Type B pancreatic cell (in vitro differentiated cells): ENCODE measurements at regions not wholly inside any gene's neighbourhood (a gene's known extent, or its start where the extent isn't known, plus 50 kb on each side); places are given as distances from the start of the nearest gene placed in this dataset.

Source experiments
- DNase-seq: peaks from one replicate; pipeline ENCODE4 v3.0.0; 2021; ENCODE audit warnings: mixed read lengths; ENCODE audit not compliant: unreplicated experiment; ENCODE audit errors: extremely low spot score
- H3K27ac Mint-ChIP-seq: 2 replicates; pipeline ENCODE4 v1.8.0; 2021; ENCODE audit warnings: mild to moderate bottlenecking, mixed read lengths
- H3K27me3 Mint-ChIP-seq: 2 replicates; pipeline ENCODE4 v1.8.0; 2021; ENCODE audit warnings: mixed read lengths
- H3K36me3 Mint-ChIP-seq: 2 replicates; pipeline ENCODE4 v1.8.0; 2021; ENCODE audit warnings: mixed read lengths
- H3K4me1 Mint-ChIP-seq: one replicate; pipeline ENCODE4 v1.8.0; 2021; ENCODE audit warnings: mixed read lengths; ENCODE audit not compliant: unreplicated experiment
- H3K4me3 Mint-ChIP-seq: 2 replicates; pipeline ENCODE4 v1.8.0; 2021; ENCODE audit warnings: mild to moderate bottlenecking, mixed read lengths
- H3K9me3 Mint-ChIP-seq: 2 replicates; pipeline ENCODE4 v1.8.0; 2021; ENCODE audit warnings: mixed read lengths
- TF ChIP-seq, protein P1 (sequence below): fragments of 200-600 bp; sonication (generic); conservative IDR thresholded peaks from 2 replicates; pipeline ENCODE4 v1.5.0; 2021; ENCODE audit warnings: antibody characterized with exemption, mild to moderate bottlenecking

DNA sequence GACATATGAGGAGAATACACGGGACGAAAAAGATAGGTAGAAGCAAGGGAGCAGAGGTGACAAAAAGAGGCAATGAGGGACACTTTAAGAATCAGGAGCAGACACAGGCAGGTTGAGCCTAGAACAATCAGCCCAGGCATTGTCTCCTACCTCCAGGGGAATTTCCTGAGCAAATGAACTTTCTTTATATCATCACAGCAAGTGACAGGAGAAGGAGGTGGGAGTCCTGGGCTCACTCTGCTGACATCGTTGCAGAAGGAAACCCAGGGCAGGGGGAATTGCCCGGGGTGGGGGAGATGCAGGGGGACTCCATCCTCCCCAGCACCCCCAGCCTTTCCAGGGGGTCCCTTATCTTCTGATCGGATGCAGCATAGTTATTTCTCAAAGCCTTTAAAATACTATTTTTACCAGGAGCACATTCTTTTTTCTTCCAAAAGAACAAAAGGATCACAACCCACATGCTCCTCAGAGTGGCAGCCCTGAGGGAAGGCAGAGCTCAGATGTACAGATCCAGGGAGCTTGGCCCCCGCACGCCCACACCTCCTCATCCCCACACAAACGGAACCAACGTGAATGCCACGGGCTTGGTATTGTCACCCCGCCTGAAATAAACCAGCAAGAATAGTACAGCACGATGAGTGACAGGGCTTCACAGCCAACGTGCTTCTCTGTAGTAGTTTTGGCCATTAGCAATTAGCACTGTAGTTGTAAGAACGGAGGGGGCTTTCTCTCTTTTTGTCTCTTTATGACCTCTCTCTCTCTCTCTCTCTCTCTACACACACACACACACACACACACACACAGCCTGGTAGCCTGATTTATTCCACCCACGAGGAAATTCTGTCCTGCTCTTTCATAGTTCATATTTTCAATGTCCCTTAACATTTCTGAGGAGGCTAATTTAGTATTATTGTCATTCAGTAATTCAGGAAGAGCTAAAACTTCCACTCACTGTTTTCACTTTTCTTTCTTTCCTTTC, 169.5 kb upstream of the UBL3 start:
- DNase-seq, result no peak
- Mint-ChIP-seq H3K4me3 (peak overlapping the region; percentile 13), H3K27ac (peak overlapping the region; percentile 74), H3K27me3 (peaks cover 7% of the 10 kb centered on the region), H3K36me3 (no peaks in the 10 kb centered on the region), H3K9me3 (no peaks in the 10 kb centered on the region), H3K4me1 (peaks cover 33% of the 10 kb centered on the region)
- TF ChIP-seq, protein P1, sequence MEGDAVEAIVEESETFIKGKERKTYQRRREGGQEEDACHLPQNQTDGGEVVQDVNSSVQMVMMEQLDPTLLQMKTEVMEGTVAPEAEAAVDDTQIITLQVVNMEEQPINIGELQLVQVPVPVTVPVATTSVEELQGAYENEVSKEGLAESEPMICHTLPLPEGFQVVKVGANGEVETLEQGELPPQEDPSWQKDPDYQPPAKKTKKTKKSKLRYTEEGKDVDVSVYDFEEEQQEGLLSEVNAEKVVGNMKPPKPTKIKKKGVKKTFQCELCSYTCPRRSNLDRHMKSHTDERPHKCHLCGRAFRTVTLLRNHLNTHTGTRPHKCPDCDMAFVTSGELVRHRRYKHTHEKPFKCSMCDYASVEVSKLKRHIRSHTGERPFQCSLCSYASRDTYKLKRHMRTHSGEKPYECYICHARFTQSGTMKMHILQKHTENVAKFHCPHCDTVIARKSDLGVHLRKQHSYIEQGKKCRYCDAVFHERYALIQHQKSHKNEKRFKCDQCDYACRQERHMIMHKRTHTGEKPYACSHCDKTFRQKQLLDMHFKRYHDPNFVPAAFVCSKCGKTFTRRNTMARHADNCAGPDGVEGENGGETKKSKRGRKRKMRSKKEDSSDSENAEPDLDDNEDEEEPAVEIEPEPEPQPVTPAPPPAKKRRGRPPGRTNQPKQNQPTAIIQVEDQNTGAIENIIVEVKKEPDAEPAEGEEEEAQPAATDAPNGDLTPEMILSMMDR, result no peak

DNA sequence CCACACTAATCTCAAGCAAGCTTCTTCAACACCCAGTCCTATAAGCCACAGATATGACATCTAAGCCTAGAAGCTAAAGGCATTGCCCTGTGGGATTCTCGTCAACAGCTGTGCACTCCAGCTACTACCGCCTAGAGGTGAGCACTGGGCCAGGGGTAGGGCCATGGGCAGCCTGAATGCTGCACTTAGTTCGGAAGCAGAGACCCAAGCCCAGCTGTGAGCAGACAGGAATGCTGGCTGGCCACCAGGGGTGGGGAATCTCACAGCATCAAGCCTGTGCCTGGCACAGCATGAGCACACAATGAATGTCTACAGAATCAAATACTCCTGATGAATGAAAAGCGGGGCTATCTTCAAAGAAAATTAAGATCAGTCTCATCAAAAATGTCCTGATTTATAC, 167.5 kb upstream of the UBL3 start:
- H3K27ac Mint-ChIP-seq, result no peak overlapping the region
- DNase-seq, result no peak
- no peak overlapping the region for H3K4me3 Mint-ChIP-seq
- peaks cover 7% of the 10 kb centered on the region for H3K27me3 Mint-ChIP-seq
- H3K36me3 Mint-ChIP-seq, result no peaks in the 10 kb centered on the region
- TF ChIP-seq, protein P1, result peak; percentile 52
- H3K9me3 Mint-ChIP-seq, result no peaks in the 10 kb centered on the region
- peaks cover 32% of the 10 kb centered on the region for H3K4me1 Mint-ChIP-seq

DNA sequence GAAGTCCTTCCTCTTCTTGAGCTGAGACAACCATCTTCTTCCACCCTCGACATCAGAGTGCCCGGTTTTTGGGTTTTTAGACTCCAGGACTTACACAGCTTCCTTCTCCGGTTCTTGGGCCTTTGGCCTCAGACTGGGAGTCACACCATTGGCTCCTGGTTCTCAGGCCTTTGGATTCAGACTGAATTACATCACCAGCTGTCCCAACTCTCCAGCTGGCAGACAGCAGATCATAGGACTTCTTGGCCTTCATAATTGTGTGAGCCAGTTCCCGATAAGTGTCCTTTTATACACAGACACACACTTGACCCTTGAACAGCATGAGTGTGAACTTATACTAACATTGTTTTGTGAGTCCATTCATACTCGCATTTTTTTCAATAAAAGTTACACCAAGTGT, 166.0 kb upstream of the UBL3 start:
- Mint-ChIP-seq H3K36me3 (no peaks in the 10 kb centered on the region), H3K27me3 (peaks cover 7% of the 10 kb centered on the region), H3K4me3 (no peak overlapping the region), H3K27ac (no peak overlapping the region), H3K4me1 (peaks cover 29% of the 10 kb centered on the region), H3K9me3 (no peaks in the 10 kb centered on the region)
- TF ChIP-seq, protein P1, result no peak
- no peak for DNase-seq

DNA sequence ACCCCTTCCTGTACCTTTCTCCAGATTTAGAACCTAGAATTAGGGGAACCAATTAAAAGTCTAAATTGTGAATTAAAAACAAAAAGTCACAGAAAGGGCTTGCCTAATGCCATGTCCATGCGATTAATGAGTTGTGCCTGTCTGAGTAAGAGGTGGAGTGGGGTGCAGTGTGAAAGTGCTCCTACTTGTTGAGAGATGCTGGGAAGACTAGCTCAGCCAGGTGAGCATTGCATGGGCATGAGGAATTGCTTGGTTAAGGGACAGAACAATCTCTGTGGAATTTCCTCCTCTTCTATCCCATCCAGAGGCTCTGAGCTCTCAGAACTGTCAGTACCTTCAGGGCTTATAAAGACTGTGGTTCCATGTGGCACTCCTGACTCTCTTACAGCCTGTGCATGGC, 159.0 kb upstream of the UBL3 start:
- TF ChIP-seq, protein P1, result no peak
- DNase-seq, result no peak
- H3K4me3 Mint-ChIP-seq, result no peak overlapping the region
- no peaks in the 10 kb centered on the region for H3K9me3 Mint-ChIP-seq
- no peaks in the 10 kb centered on the region for H3K36me3 Mint-ChIP-seq
- H3K27ac Mint-ChIP-seq, result no peak overlapping the region
- H3K4me1 Mint-ChIP-seq, result no peaks in the 10 kb centered on the region
- H3K27me3 Mint-ChIP-seq, result peaks cover 3% of the 10 kb centered on the region

DNA sequence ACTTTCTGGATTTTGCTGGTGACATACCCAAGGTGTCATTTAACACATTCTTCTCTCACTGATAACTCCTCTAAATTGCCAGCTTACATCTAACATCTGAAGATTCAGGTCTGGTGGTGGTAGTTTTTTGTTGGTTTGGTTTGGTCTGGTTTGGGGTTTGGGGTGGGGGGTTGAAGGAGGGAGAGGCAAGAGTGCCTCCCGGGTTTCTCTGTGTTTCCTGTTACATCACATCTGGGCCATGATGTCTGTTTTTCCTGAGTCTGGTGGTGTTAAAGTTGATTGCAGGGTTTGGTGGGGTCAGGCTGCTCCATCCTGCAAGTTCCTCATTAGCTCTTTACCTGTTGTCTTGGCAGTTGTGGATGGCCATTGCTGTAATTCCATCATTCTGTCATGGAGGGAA, 155.8 kb upstream of the UBL3 start:
- no peaks in the 10 kb centered on the region for H3K9me3 Mint-ChIP-seq
- H3K4me3 Mint-ChIP-seq, result no peak overlapping the region
- H3K4me1 Mint-ChIP-seq, result no peaks in the 10 kb centered on the region
- TF ChIP-seq, protein P1, result no peak
- H3K27ac Mint-ChIP-seq, result no peak overlapping the region
- DNase-seq, result no peak
- H3K36me3 Mint-ChIP-seq, result no peaks in the 10 kb centered on the region
- H3K27me3 Mint-ChIP-seq, result peaks cover 3% of the 10 kb centered on the region
